NT2/D1 (cell line): ENCODE measurements at regions not wholly inside any gene's neighbourhood (a gene's known extent, or its start where the extent isn't known, plus 50 kb on each side); places are given as distances from the start of the nearest gene placed in this dataset.
A peak's percentile ranks its signal among the peaks of the same experiment; 100 is the strongest.

Experiments
- DNase-seq: peaks from one replicate; pipeline ENCODE4 v3.0.0-alpha.2; 2011; ENCODE audit warnings: low read depth, low spot score
- H3K27me3 ChIP-seq: 2 replicates; pipeline ENCODE4 v1.6.0; 2011; ENCODE audit warnings: mild to moderate bottlenecking; ENCODE audit not compliant: insufficient read length, insufficient read depth
- H3K36me3 ChIP-seq: 2 replicates; pipeline ENCODE4 v1.6.1; 2011; ENCODE audit warnings: mild to moderate bottlenecking, low read length, mixed read lengths; ENCODE audit not compliant: insufficient read depth, insufficient read length
- H3K4me1 ChIP-seq: 2 replicates; pipeline ENCODE4 v1.5.1; 2011; ENCODE audit not compliant: insufficient read depth, insufficient read length
- H3K4me3 ChIP-seq: 2 replicates; pipeline ENCODE4 v1.5.1; 2011; ENCODE audit warnings: low read depth; ENCODE audit not compliant: insufficient read length
- H3K9ac ChIP-seq: 2 replicates; pipeline ENCODE4 v1.6.0; 2011; ENCODE audit warnings: low read depth; ENCODE audit not compliant: insufficient read length
- H3K9me3 ChIP-seq: 2 replicates; pipeline ENCODE4 v1.5.1; 2011; ENCODE audit warnings: mild to moderate bottlenecking, low read length; ENCODE audit not compliant: insufficient read depth
- SUZ12 ChIP-seq: IDR thresholded peaks from 2 replicates; pipeline ENCODE4 v1.6.1; 2011; ENCODE audit not compliant: insufficient read length, insufficient read depth; ENCODE audit errors: extremely low read depth
- YY1 ChIP-seq: IDR thresholded peaks from 2 replicates; pipeline ENCODE4 v1.6.1; 2011; ENCODE audit not compliant: insufficient read length, insufficient read depth
- ZNF274 ChIP-seq: IDR thresholded peaks from 2 replicates; pipeline ENCODE4 v1.6.1; 2011; ENCODE audit warnings: mild to moderate bottlenecking, low read depth, low read length

- DNase-seq = no peak
- no peak for TF ChIP-seq ZNF274
- no peak for TF ChIP-seq YY1
- no peak for TF ChIP-seq SUZ12
- Histone ChIP-seq H3K4me3 (no peak overlapping the region), H3K27me3 (no peaks in the 10 kb centered on the region), H3K36me3 (no peaks in the 10 kb centered on the region), H3K9ac (no peak overlapping the region), H3K4me1 (no peaks in the 10 kb centered on the region), H3K9me3 (no peaks in the 10 kb centered on the region)
Observed at GRCh38 chr9:88326936-88327335, 61.3 kb upstream of the SPIN1 start.

- Histone ChIP-seq H3K4me1 (no peaks in the 10 kb centered on the region), H3K27me3 (no peaks in the 10 kb centered on the region), H3K9ac (no peak overlapping the region), H3K36me3 (no peaks in the 10 kb centered on the region), H3K4me3 (no peak overlapping the region), H3K9me3 (no peaks in the 10 kb centered on the region)
- no peak for DNase-seq
- TF ChIP-seq YY1 (no peak), ZNF274 (no peak), SUZ12 (no peak)
Observed at GRCh38 chr9:88326015-88326414, 62.2 kb upstream of the SPIN1 start.

GRCh38 chr9:88322906-88323566, 65.2 kb upstream of the SPIN1 start:
- Histone ChIP-seq H3K4me3 (no peak overlapping the region), H3K9ac (no peak overlapping the region), H3K9me3 (no peaks in the 10 kb centered on the region), H3K27me3 (no peaks in the 10 kb centered on the region), H3K36me3 (no peaks in the 10 kb centered on the region), H3K4me1 (peaks cover 8% of the 10 kb centered on the region)
- DNase-seq = no peak
- TF ChIP-seq ZNF274 (no peak), YY1 (no peak), SUZ12 (no peak)

- no peak overlapping the region for H3K4me3 ChIP-seq
Observed at GRCh38 chr9:88321764-88322163, 66.5 kb upstream of the SPIN1 start.

GRCh38 chr9:88320748-88321415, 67.4 kb upstream of the SPIN1 start:
- no peak overlapping the region for H3K9ac ChIP-seq
- H3K27me3 ChIP-seq = no peaks in the 10 kb centered on the region
- peaks cover 8% of the 10 kb centered on the region for H3K4me1 ChIP-seq
- TF ChIP-seq ZNF274 = no peak
- TF ChIP-seq SUZ12 = no peak
- H3K4me3 ChIP-seq = no peak overlapping the region
- no peak for DNase-seq
- H3K9me3 ChIP-seq = no peaks in the 10 kb centered on the region
- no peaks in the 10 kb centered on the region for H3K36me3 ChIP-seq

More at GRCh38 chr9:88321764-88322163, 66.5 kb upstream of the SPIN1 start:
- no peak for TF ChIP-seq SUZ12
- TF ChIP-seq ZNF274 = no peak
- TF ChIP-seq YY1 = no peak
- Histone ChIP-seq H3K9me3 (no peaks in the 10 kb centered on the region), H3K9ac (no peak overlapping the region), H3K36me3 (no peaks in the 10 kb centered on the region), H3K27me3 (no peaks in the 10 kb centered on the region), H3K4me1 (peaks cover 8% of the 10 kb centered on the region)
- DNase-seq = no peak

- no peak overlapping the region for H3K9ac ChIP-seq
- H3K4me1 ChIP-seq = peaks cover 8% of the 10 kb centered on the region
- no peak overlapping the region for H3K4me3 ChIP-seq
- no peaks in the 10 kb centered on the region for H3K27me3 ChIP-seq
- no peak for DNase-seq
- TF ChIP-seq SUZ12 (no peak), ZNF274 (no peak), YY1 (no peak)
- no peaks in the 10 kb centered on the region for H3K9me3 ChIP-seq
- H3K36me3 ChIP-seq = no peaks in the 10 kb centered on the region
Observed at GRCh38 chr9:88319936-88320747, 68.1 kb upstream of the SPIN1 start.

- Histone ChIP-seq H3K27me3 (no peaks in the 10 kb centered on the region), H3K36me3 (no peaks in the 10 kb centered on the region), H3K4me3 (no peak overlapping the region), H3K9ac (peak overlapping the region; percentile 45), H3K4me1 (peaks cover 10% of the 10 kb centered on the region), H3K9me3 (no peaks in the 10 kb centered on the region)
- TF ChIP-seq SUZ12 (no peak), YY1 (no peak), ZNF274 (no peak)
- DNase-seq = peak; percentile 80
Observed at GRCh38 chr9:88313364-88314220, 74.7 kb upstream of the SPIN1 start.
